HG02884 (cell line): ENCODE measurements at regions not wholly inside any gene's neighbourhood (a gene's known extent, or its start where the extent isn't known, plus 50 kb on each side); places are given as distances from the start of the nearest gene placed in this dataset.
"Not testable (repeated sequence)": the region's sequence is repeated elsewhere in the genome, so short reads cannot be mapped to it uniquely, and the experiment has no call there.

Experiments
- ATAC-seq: cut with Tn5 transposase; IDR thresholded peaks from one replicate; pipeline ENCODE4 v1.9.1; 2021; ENCODE audit warnings: mild to moderate bottlenecking, moderate library complexity; ENCODE audit not compliant: unreplicated experiment

GRCh38 chr18:66011916-66012315 is 261.1 kb downstream of the CDH7 start:
- ATAC-seq, result no peak

GRCh38 chr18:66005831-66006588 is 255.2 kb downstream of the CDH7 start:
- no peak for ATAC-seq

- ATAC-seq, result not testable (repeated sequence)
These were observed 248.3 kb downstream of the CDH7 start for GRCh38 chr18:65998971-65999700.

- no peak for ATAC-seq
These were observed 244.4 kb downstream of the CDH7 start for GRCh38 chr18:65995206-65995605.

GRCh38 chr18:65994302-65994701 is 243.5 kb downstream of the CDH7 start:
- ATAC-seq, result no peak

- ATAC-seq, result no peak
These were observed 240.3 kb downstream of the CDH7 start for GRCh38 chr18:65990944-65991708.

GRCh38 chr18:65990174-65990690 is 239.4 kb downstream of the CDH7 start:
- ATAC-seq, result no peak

GRCh38 chr18:65988972-65989371 is 238.2 kb downstream of the CDH7 start:
- ATAC-seq, result no peak

- no peak for ATAC-seq
These were observed 237.6 kb downstream of the CDH7 start for GRCh38 chr18:65988386-65988785.

GRCh38 chr18:65983750-65984149 is 232.9 kb downstream of the CDH7 start:
- no peak for ATAC-seq

GRCh38 chr18:65975536-65975935 is 224.7 kb downstream of the CDH7 start:
- no peak for ATAC-seq

- ATAC-seq, result no peak
These were observed 223.9 kb downstream of the CDH7 start for GRCh38 chr18:65974758-65975157.

- no peak for ATAC-seq
These were observed 217.6 kb downstream of the CDH7 start for GRCh38 chr18:65968239-65969004.

GRCh38 chr18:65955747-65956146 is 204.9 kb downstream of the CDH7 start:
- no peak for ATAC-seq

- no peak for ATAC-seq
These were observed 203.6 kb downstream of the CDH7 start for GRCh38 chr18:65954372-65954771.

GRCh38 chr18:65946777-65947176 is 196.0 kb downstream of the CDH7 start:
- ATAC-seq, result no peak

- ATAC-seq, result no peak
These were observed 192.5 kb downstream of the CDH7 start for GRCh38 chr18:65943268-65943667.

- no peak for ATAC-seq
These were observed 192.0 kb downstream of the CDH7 start for GRCh38 chr18:65942854-65943253.

GRCh38 chr18:65942104-65942503 is 191.3 kb downstream of the CDH7 start:
- no peak for ATAC-seq

GRCh38 chr18:65941482-65941881 is 190.7 kb downstream of the CDH7 start:
- ATAC-seq, result no peak
